Body of pancreas (tissue), 4 donors: ENCODE measurements at regions not wholly inside any gene's neighbourhood (a gene's known extent, or its start where the extent isn't known, plus 50 kb on each side); places are given as distances from the start of the nearest gene placed in this dataset.

Source experiments
- CTCF ChIP-seq, 7 experiments: fragments of 450-650 bp in 4 of 7; fragments of 200-600 bp in 3 of 7; sonication (generic) in 3 of 7; IDR thresholded peaks; one replicate each; pipeline ENCODE4 v1.5.1; 2016 to 2019; ENCODE audit warnings: antibody characterized with exemption in 7 of 7
- POLR2A ChIP-seq, 3 donors: fragments of 450-650 bp; IDR thresholded peaks; one replicate each; pipeline ENCODE4 v1.6.1; 2016; ENCODE audit warnings: antibody characterized with exemption in 3 of 3, mild to moderate bottlenecking in 2 of 3

- TF ChIP-seq POLR2A (IDR thresholded peaks at IDR 0.05) = no peak
- TF ChIP-seq CTCF (IDR thresholded peaks at IDR 0.05) = no peak
Observed at GRCh38 chr1:193567937-193568336, 381.5 kb upstream of the B3GALT2 start.
